ENCODE measurements at regions not wholly inside any gene's neighbourhood (a gene's known extent, or its start where the extent isn't known, plus 50 kb on each side); places are given as distances from the start of the nearest gene placed in this dataset.

- TF ChIP-seq, protein P1, sequence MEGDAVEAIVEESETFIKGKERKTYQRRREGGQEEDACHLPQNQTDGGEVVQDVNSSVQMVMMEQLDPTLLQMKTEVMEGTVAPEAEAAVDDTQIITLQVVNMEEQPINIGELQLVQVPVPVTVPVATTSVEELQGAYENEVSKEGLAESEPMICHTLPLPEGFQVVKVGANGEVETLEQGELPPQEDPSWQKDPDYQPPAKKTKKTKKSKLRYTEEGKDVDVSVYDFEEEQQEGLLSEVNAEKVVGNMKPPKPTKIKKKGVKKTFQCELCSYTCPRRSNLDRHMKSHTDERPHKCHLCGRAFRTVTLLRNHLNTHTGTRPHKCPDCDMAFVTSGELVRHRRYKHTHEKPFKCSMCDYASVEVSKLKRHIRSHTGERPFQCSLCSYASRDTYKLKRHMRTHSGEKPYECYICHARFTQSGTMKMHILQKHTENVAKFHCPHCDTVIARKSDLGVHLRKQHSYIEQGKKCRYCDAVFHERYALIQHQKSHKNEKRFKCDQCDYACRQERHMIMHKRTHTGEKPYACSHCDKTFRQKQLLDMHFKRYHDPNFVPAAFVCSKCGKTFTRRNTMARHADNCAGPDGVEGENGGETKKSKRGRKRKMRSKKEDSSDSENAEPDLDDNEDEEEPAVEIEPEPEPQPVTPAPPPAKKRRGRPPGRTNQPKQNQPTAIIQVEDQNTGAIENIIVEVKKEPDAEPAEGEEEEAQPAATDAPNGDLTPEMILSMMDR (IDR thresholded peaks at IDR 0.05), result no peak
- H3K36me3 Mint-ChIP-seq (ENCODE audit: unreplicated experiment), result no peaks in the 10 kb centered on the region
- no peak overlapping the region for H3K27ac Mint-ChIP-seq (ENCODE audit: unreplicated experiment)
- H3K4me3 Mint-ChIP-seq (ENCODE audit: unreplicated experiment), result no peak overlapping the region
- DNase-seq (ENCODE audit: extremely low spot score, unreplicated experiment), result no peak
- peaks cover 3% of the 10 kb centered on the region for H3K27me3 Mint-ChIP-seq (ENCODE audit: unreplicated experiment)
- no peaks in the 10 kb centered on the region for H3K9me3 Mint-ChIP-seq (ENCODE audit: unreplicated experiment)
- peaks cover 4% of the 10 kb centered on the region for H3K4me1 Mint-ChIP-seq (ENCODE audit: unreplicated experiment)
These were observed 730.9 kb upstream of the ID2 start for GRCh38 chr2:7951001-7951400.

- DNase-seq (ENCODE audit: extremely low spot score, unreplicated experiment), result no peak
- Mint-ChIP-seq H3K9me3 (ENCODE audit: unreplicated experiment) (no peaks in the 10 kb centered on the region), H3K36me3 (ENCODE audit: unreplicated experiment) (no peaks in the 10 kb centered on the region), H3K4me1 (ENCODE audit: unreplicated experiment) (peaks cover 4% of the 10 kb centered on the region), H3K4me3 (ENCODE audit: unreplicated experiment) (no peak overlapping the region), H3K27me3 (ENCODE audit: unreplicated experiment) (peaks cover 3% of the 10 kb centered on the region), H3K27ac (ENCODE audit: unreplicated experiment) (no peak overlapping the region)
- TF ChIP-seq, protein P1 (IDR thresholded peaks at IDR 0.05), result no peak
These were observed 730.4 kb upstream of the ID2 start for GRCh38 chr2:7951490-7951889.

DNA sequence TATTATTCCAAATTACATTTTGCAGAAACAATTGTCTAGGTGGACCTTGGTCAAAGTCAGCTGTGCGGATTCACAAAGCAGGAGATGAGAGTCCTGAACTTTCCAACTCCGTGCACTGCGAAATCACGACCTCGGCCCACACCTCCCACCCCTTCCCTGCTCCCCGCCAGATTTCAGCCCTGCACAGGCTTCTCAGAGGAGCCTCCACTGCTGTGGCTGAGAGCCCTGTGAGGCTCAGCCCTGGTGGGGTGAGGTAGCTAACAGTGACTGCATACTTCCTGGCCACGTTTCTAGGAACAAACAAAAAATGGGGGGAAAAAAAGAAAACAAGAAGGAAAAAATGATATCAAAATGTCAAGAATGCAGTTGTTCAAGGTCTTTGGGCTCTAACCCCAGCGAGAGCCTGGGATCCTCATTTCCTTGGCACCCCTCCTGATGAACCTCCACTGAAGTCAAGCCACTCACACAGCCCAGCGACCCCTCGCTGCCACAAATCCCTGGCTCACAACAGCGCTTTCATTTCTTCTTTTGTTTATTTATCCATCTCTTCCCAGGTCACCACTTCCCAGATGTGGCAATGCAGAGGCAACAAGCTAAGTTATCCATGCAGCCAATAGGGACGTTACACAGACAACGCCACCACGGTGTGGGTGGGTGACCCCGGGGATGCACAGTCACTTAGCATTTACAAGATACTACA is 729.7 kb upstream of the ID2 start:
- Mint-ChIP-seq H3K27ac (ENCODE audit: unreplicated experiment) (no peak overlapping the region), H3K4me1 (ENCODE audit: unreplicated experiment) (peaks cover 4% of the 10 kb centered on the region), H3K9me3 (ENCODE audit: unreplicated experiment) (no peaks in the 10 kb centered on the region), H3K27me3 (ENCODE audit: unreplicated experiment) (peaks cover 5% of the 10 kb centered on the region), H3K36me3 (ENCODE audit: unreplicated experiment) (no peaks in the 10 kb centered on the region), H3K4me3 (ENCODE audit: unreplicated experiment) (no peak overlapping the region)
- TF ChIP-seq, protein P1 (IDR thresholded peaks at IDR 0.05), result no peak
- DNase-seq (ENCODE audit: extremely low spot score, unreplicated experiment), result no peak

- no peaks in the 10 kb centered on the region for H3K36me3 Mint-ChIP-seq (ENCODE audit: unreplicated experiment)
- no peak overlapping the region for H3K27ac Mint-ChIP-seq (ENCODE audit: unreplicated experiment)
- DNase-seq (ENCODE audit: extremely low spot score, unreplicated experiment), result no peak
- TF ChIP-seq, protein P1 (IDR thresholded peaks at IDR 0.05), result no peak
- H3K4me1 Mint-ChIP-seq (ENCODE audit: unreplicated experiment), result peaks cover 4% of the 10 kb centered on the region
- H3K4me3 Mint-ChIP-seq (ENCODE audit: unreplicated experiment), result no peak overlapping the region
- no peaks in the 10 kb centered on the region for H3K9me3 Mint-ChIP-seq (ENCODE audit: unreplicated experiment)
- peaks cover 5% of the 10 kb centered on the region for H3K27me3 Mint-ChIP-seq (ENCODE audit: unreplicated experiment)
These were observed 728.7 kb upstream of the ID2 start for GRCh38 chr2:7953195-7953594.

- Mint-ChIP-seq H3K9me3 (ENCODE audit: unreplicated experiment) (no peaks in the 10 kb centered on the region), H3K4me1 (ENCODE audit: unreplicated experiment) (peaks cover 4% of the 10 kb centered on the region), H3K36me3 (ENCODE audit: unreplicated experiment) (no peaks in the 10 kb centered on the region), H3K27me3 (ENCODE audit: unreplicated experiment) (peaks cover 5% of the 10 kb centered on the region), H3K27ac (ENCODE audit: unreplicated experiment) (no peak overlapping the region), H3K4me3 (ENCODE audit: unreplicated experiment) (no peak overlapping the region)
- no peak for DNase-seq (ENCODE audit: extremely low spot score, unreplicated experiment)
- TF ChIP-seq, protein P1 (IDR thresholded peaks at IDR 0.05), result no peak
These were observed 727.6 kb upstream of the ID2 start for GRCh38 chr2:7954234-7954633.
